ENCODE measurements at regions not wholly inside any gene's neighbourhood (a gene's known extent, or its start where the extent isn't known, plus 50 kb on each side); places are given as distances from the start of the nearest gene placed in this dataset.

DNA sequence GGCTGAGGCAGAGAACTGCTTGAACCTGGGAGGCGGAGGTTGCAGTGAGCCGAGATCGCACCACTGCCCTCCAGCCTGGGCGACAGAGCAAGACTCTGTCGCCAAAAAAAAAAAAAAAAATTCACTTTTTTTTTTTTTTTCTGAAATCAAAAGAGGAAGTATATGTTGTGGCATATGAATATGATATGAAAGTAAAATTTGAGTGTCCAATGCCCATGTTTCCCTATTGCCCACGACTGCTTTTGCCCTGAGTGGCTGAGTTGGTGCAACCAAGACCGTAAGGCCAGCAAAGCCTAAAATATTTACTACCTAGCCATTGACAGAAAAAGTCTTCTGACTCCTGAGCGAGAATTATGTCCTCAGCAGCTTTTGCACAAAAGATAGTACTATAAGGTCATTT lies 101.7 kb upstream of the PARP11 start:
- ChIA-PET POLR2A (no interaction called here), CTCF (no interaction called here)
- TF ChIP-seq, protein P1, sequence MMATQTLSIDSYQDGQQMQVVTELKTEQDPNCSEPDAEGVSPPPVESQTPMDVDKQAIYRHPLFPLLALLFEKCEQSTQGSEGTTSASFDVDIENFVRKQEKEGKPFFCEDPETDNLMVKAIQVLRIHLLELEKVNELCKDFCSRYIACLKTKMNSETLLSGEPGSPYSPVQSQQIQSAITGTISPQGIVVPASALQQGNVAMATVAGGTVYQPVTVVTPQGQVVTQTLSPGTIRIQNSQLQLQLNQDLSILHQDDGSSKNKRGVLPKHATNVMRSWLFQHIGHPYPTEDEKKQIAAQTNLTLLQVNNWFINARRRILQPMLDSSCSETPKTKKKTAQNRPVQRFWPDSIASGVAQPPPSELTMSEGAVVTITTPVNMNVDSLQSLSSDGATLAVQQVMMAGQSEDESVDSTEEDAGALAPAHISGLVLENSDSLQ (IDR thresholded peaks at IDR 0.05), result no peak
- no peak for TF ChIP-seq ZNF384 (IDR thresholded peaks at IDR 0.05)
- TF ChIP-seq NFRKB (IDR thresholded peaks at IDR 0.05), result no peak
- no peak for TF ChIP-seq TARDBP (IDR thresholded peaks at IDR 0.05)
- no peak for TF ChIP-seq SP1 (IDR thresholded peaks at IDR 0.05)
- TF ChIP-seq ARNT (IDR thresholded peaks at IDR 0.05), result no peak
- no peak for TF ChIP-seq SUZ12 (IDR thresholded peaks at IDR 0.05)
- TF ChIP-seq FOXK2 (IDR thresholded peaks at IDR 0.05), result no peak
- no peak for DNase-seq (ENCODE audit: extremely low spot score)

DNA sequence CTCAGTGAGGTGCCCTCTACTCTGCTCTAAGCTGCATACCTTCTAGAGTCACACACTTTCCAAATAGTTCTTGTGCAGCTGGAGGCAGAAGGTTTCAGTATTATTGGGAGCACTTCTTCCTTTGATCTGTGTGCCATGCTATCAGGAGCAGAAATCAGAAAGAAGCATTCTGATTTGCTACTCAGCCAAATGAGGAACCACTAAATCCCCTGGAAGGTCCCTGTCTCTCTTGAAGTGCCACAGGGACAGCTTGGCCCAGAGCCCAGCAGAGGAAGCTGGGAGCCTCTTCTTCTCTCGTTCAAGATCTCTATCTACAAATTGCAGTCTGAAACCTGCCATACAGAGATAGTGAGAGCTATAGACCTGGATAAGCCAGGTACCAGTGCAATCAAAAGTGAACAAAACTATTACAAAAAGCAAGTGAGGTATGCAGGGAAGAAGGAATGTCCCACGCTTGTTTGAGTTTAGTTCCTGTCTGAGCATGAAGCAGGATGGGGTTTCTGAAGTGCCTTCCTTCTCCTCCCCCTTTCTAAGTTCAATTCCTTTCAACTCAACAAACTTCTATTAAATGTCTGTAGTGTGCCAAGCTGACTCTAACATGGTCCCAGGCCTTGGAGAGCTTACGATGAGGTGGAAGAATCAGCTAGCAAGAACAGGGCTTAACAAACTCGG lies 100.9 kb upstream of the PARP11 start:
- CTCF ChIA-PET, result interaction anchor here (0.8 kb wide), 1 partner anchor 64 kb away, joined by 3 read pairs; no protein-coding TSS in a partner anchor
- POLR2A ChIA-PET, result no interaction called here
- TF ChIP-seq FOXA1 (IDR thresholded peaks at IDR 0.05) (no peak), FOXK2 (IDR thresholded peaks at IDR 0.05) (no peak), HDGF (IDR thresholded peaks at IDR 0.05; ENCODE audit: borderline replicate concordance) (no peak), LEF1 (IDR thresholded peaks at IDR 0.05; ENCODE audit: borderline replicate concordance) (no peak), BHLHE40 (IDR thresholded peaks at IDR 0.05; ENCODE audit: borderline replicate concordance) (no peak), ARNT (IDR thresholded peaks at IDR 0.05) (no peak), CTBP1 (IDR thresholded peaks at IDR 0.05; ENCODE audit: borderline replicate concordance) (no peak), ZNF384 (IDR thresholded peaks at IDR 0.05) (no peak), FOXM1 (IDR thresholded peaks at IDR 0.05; ENCODE audit: borderline replicate concordance) (no peak), ELF4 (IDR thresholded peaks at IDR 0.05) (no peak), TARDBP (IDR thresholded peaks at IDR 0.05) (no peak), NFRKB (IDR thresholded peaks at IDR 0.05) (no peak)
- TF ChIP-seq, protein P1 (IDR thresholded peaks at IDR 0.05), result no peak
- no peak for DNase-seq (ENCODE audit: extremely low spot score)

DNA sequence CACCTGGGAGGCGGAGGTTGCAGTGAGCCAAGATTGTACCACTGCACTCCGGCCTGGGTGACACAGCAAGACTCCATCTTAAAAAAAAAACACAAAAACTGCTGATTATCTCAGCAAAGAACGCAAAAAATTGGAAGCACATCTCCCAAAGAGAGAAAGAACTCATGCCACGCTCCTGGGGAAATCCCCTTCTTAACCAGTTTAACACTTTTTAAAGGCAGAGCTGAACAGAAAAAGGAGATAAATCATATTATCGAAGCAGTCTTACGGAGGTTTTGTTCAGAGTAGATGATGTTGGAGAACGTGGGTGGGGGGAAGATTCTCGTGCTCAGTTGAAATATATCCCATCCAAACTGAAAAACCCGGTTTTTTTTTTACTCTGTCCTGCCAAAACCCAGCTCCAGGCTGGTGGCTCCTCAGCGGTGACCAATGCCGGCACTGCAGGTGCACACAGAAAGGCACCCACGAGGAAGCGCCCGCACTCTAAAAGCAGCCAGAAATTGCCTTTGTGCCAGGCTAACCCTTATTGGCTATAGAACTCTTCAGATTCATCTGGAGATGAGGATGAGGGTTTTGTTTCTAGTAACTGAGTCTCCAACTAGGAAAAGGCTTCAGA lies 100.2 kb upstream of the PARP11 start:
- TF ChIP-seq SUZ12 (IDR thresholded peaks at IDR 0.05), result no peak
- TF ChIP-seq ARNT (IDR thresholded peaks at IDR 0.05), result no peak
- TF ChIP-seq, protein P1 (IDR thresholded peaks at IDR 0.05), result no peak
- no peak for TF ChIP-seq NFRKB (IDR thresholded peaks at IDR 0.05)
- TF ChIP-seq HDGF (IDR thresholded peaks at IDR 0.05; ENCODE audit: borderline replicate concordance), result no peak
- TF ChIP-seq SP1 (IDR thresholded peaks at IDR 0.05), result no peak
- ChIA-PET CTCF (interaction anchor here (0.6 to 0.8 kb wide), 2 partner anchors 57 to 65 kb away, joined by 3 to 5 read pairs; no protein-coding TSS in a partner anchor), POLR2A (no interaction called here)
- no peak for DNase-seq (ENCODE audit: extremely low spot score)

DNA sequence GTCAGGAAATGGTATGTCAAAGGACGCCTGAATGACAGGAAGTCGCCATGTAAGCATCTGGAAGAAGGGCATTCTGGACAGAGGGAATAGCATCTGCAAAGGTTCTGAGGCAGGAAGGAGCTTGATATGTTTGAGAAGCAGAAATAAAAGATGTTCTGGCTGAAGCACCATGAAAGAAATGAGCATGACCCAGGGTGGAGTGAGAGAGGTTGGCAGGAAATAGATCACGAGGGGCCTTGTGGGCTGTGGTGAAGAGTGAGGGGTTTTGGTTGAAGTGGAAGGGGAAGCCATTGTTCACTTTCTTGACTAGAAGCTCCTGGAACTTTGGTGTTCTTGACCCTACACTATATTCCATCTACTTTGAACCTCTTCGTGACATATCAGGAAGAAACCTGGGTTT lies 99.4 kb upstream of the PARP11 start:
- DNase-seq (ENCODE audit: extremely low spot score), result no peak
- ChIA-PET CTCF (no interaction called here), POLR2A (no interaction called here)
- TF ChIP-seq SUZ12 (IDR thresholded peaks at IDR 0.05) (no peak), L3MBTL2 (conservative IDR thresholded peaks at IDR 0.05) (no peak), TARDBP (IDR thresholded peaks at IDR 0.05) (no peak), LEF1 (IDR thresholded peaks at IDR 0.05; ENCODE audit: borderline replicate concordance) (no peak), FOXM1 (IDR thresholded peaks at IDR 0.05; ENCODE audit: borderline replicate concordance) (no peak), HDGF (IDR thresholded peaks at IDR 0.05; ENCODE audit: borderline replicate concordance) (no peak), NFRKB (IDR thresholded peaks at IDR 0.05) (no peak), FOXA1 (IDR thresholded peaks at IDR 0.05) (no peak), ARNT (IDR thresholded peaks at IDR 0.05) (no peak), FOXK2 (IDR thresholded peaks at IDR 0.05) (no peak), SP1 (IDR thresholded peaks at IDR 0.05) (no peak), ZNF384 (IDR thresholded peaks at IDR 0.05) (no peak)
- TF ChIP-seq, protein P1 (IDR thresholded peaks at IDR 0.05), result no peak

DNA sequence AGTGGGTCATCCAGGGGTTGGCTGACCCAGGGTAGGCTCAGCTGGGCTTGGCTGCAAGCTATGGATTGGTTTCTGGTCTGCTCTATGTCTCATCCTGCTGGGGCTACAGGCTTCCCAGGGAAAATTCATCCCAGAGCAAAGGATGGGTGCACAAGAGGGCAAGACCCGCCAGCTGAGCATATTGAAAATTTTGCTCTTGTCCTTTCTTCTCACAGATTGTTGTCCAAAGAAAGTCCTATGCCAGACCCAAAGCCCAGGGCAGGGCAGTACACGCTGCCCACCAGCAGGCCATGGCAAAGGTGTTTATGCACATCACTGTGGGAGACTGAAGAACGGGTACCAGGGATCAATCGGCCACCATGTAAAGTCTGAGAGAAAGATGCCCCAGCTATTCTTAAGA lies 95.3 kb upstream of the PARP11 start:
- DNase-seq (ENCODE audit: extremely low spot score), result no peak
- TF ChIP-seq HDGF (IDR thresholded peaks at IDR 0.05; ENCODE audit: borderline replicate concordance), result no peak
- no peak for TF ChIP-seq FOXA1 (IDR thresholded peaks at IDR 0.05)
- no peak for TF ChIP-seq L3MBTL2 (conservative IDR thresholded peaks at IDR 0.05)
- TF ChIP-seq ELF4 (IDR thresholded peaks at IDR 0.05), result no peak
- TF ChIP-seq SP1 (IDR thresholded peaks at IDR 0.05), result no peak
- no peak for TF ChIP-seq FOXM1 (IDR thresholded peaks at IDR 0.05; ENCODE audit: borderline replicate concordance)
- TF ChIP-seq TARDBP (IDR thresholded peaks at IDR 0.05), result no peak
- TF ChIP-seq ZNF384 (IDR thresholded peaks at IDR 0.05), result no peak
- no peak for TF ChIP-seq NFRKB (IDR thresholded peaks at IDR 0.05)
- TF ChIP-seq FOXK2 (IDR thresholded peaks at IDR 0.05), result no peak
- TF ChIP-seq SUZ12 (IDR thresholded peaks at IDR 0.05), result no peak
- TF ChIP-seq, protein P1 (IDR thresholded peaks at IDR 0.05), result no peak
- no peak for TF ChIP-seq ARNT (IDR thresholded peaks at IDR 0.05)
- TF ChIP-seq CTBP1 (IDR thresholded peaks at IDR 0.05; ENCODE audit: borderline replicate concordance), result no peak
- TF ChIP-seq BHLHE40 (IDR thresholded peaks at IDR 0.05; ENCODE audit: borderline replicate concordance), result no peak
- TF ChIP-seq LEF1 (IDR thresholded peaks at IDR 0.05; ENCODE audit: borderline replicate concordance), result no peak
- ChIA-PET CTCF (no interaction called here), POLR2A (no interaction called here)

All from HEK293T (cell line).